Astrocyte of the spinal cord (primary cell): ENCODE measurements at regions not wholly inside any gene's neighbourhood (a gene's known extent, or its start where the extent isn't known, plus 50 kb on each side); places are given as distances from the start of the nearest gene placed in this dataset.
A peak's percentile ranks its signal among the peaks of the same experiment; 100 is the strongest.

Source experiments
- DNase-seq: peaks from one replicate; pipeline ENCODE4 v3.0.0; 2011; ENCODE audit warnings: low read depth, low spot score
- H3K4me3 ChIP-seq: 2 replicates; pipeline ENCODE4 v1.5.1; 2011; ENCODE audit warnings: low read depth, mild to moderate bottlenecking, low read length, moderate library complexity
- in situ Hi-C: cut with HindIII; loops from 2 replicates; pipeline ENCODE4 v1.10.0; 2017; ENCODE audit warnings: low sequenced_read_pairs
- TF ChIP-seq, protein P1 (sequence below): IDR thresholded peaks from 2 replicates; pipeline ENCODE4 v1.5.1; 2012; ENCODE audit warnings: low read depth, mild to moderate bottlenecking, low read length, inconsistent platforms

DNA sequence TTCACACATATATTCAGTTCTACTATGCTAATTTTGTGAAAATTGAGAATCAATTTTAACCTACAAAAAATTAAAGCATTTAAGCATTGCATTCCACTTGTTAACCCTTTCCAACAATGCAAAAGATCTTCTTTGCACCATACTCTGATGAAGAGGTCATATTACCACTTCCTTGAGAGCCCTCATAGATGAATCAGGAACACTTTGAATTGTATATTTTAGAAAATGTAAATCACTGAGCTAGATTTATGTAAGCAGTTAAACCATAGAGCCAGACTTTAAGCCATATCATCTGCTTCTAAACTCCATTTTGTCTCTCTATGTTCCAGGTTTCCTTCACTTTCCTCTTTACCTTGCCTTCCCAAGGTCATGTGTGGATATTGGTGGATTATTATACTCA is 56.5 kb upstream of the CDH18 start:
- in situ Hi-C loops, result no loop called here
- no peak for DNase-seq
- no peak overlapping the region for H3K4me3 ChIP-seq
- TF ChIP-seq, protein P1, sequence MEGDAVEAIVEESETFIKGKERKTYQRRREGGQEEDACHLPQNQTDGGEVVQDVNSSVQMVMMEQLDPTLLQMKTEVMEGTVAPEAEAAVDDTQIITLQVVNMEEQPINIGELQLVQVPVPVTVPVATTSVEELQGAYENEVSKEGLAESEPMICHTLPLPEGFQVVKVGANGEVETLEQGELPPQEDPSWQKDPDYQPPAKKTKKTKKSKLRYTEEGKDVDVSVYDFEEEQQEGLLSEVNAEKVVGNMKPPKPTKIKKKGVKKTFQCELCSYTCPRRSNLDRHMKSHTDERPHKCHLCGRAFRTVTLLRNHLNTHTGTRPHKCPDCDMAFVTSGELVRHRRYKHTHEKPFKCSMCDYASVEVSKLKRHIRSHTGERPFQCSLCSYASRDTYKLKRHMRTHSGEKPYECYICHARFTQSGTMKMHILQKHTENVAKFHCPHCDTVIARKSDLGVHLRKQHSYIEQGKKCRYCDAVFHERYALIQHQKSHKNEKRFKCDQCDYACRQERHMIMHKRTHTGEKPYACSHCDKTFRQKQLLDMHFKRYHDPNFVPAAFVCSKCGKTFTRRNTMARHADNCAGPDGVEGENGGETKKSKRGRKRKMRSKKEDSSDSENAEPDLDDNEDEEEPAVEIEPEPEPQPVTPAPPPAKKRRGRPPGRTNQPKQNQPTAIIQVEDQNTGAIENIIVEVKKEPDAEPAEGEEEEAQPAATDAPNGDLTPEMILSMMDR, result no peak

DNA sequence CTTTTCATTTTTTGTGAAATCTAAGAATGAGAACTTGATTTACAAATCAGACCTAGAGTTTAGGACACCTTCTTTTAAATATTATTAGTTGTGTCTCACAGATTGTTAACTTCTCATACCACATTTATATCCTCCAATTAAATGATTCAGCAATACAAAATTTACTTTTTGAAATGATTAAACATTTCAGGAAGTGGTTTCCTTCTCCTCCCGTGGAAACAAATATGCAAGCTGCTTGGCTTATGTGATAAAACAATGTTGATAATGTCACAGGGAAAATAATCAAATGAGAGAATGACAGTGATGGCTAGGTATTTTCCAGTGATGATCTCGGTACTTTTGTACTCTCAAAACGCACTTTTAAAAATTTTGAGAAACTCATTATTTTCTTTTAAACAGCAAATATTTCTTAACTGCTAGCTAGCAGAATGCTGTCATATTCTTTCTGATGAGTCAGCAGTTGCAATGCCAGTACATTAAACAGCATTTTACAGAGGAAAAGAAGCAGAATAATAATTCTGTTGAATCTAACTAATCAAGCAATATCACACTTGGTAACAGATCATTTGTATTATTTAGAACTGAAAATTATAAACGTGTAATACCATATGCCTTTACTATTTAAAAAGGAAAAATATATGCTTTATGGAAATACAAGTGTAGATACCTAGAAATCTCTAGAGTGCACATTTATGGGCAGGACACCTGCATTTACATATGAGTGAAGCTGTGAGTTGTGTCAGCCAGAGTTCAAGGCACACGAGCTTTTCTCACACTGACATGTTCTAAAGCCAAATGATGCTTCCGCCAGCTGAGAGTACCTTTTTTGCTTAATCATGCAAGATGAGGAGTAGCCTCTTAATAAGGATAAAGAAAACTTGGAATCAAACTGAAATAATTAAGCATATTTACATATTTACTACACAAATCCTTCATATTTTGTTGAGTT is 53.6 kb upstream of the CDH18 start:
- peak; percentile 43 for DNase-seq
- TF ChIP-seq, protein P1, result no peak
- in situ Hi-C loops, result no loop called here
- no peak overlapping the region for H3K4me3 ChIP-seq

DNA sequence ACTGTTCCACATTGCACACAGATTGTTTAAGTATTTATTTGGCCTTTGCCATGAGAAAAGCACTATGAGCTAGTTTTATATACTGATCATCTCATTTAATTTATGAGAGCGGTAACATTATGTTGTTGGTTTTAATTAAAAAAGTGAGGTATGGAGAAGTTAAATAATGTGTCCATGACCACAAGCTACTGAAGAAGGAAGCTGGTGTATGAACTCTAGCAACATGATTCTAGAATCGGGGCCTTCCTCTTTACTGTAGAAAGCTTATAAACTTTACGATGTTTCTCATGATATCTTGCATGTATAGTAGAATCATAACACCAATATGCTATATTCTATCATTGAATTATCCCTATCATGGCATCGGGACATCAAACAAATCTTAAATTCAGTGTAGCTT is 52.9 kb upstream of the CDH18 start:
- TF ChIP-seq, protein P1, result no peak

More for the DNA sequence above, 52.9 kb upstream of the CDH18 start:
- in situ Hi-C loops, result no loop called here
- H3K4me3 ChIP-seq, result no peak overlapping the region
- DNase-seq, result no peak
